HG02870 (cell line): ENCODE measurements at regions not wholly inside any gene's neighbourhood (a gene's known extent, or its start where the extent isn't known, plus 50 kb on each side); places are given as distances from the start of the nearest gene placed in this dataset.

ENCODE experiments used
- ATAC-seq: cut with Tn5 transposase; IDR thresholded peaks from one replicate; pipeline ENCODE4 v1.9.1; 2021; ENCODE audit warnings: mild to moderate bottlenecking, moderate library complexity; ENCODE audit not compliant: unreplicated experiment

GRCh38 chr12:76259660-76260389 lies 88.4 kb downstream of the BBS10 start:
- ATAC-seq, result no peak

- ATAC-seq, result no peak
Measured at GRCh38 chr12:76259106-76259505, 89.1 kb downstream of the BBS10 start.

- ATAC-seq, result no peak
Measured at GRCh38 chr12:76256904-76257303, 91.3 kb downstream of the BBS10 start.

- no peak for ATAC-seq
Measured at GRCh38 chr12:76256321-76256720, 91.9 kb downstream of the BBS10 start.

GRCh38 chr12:76255692-76256091 lies 92.5 kb downstream of the BBS10 start:
- ATAC-seq, result no peak

- ATAC-seq, result no peak
Measured at GRCh38 chr12:76255281-76255680, 92.9 kb downstream of the BBS10 start.

- ATAC-seq, result no peak
Measured at GRCh38 chr12:76252031-76252430, 96.2 kb downstream of the BBS10 start.

- no peak for ATAC-seq
Measured at GRCh38 chr12:76250256-76250655, 98.0 kb downstream of the BBS10 start.

GRCh38 chr12:76249501-76249900 lies 98.7 kb downstream of the BBS10 start:
- no peak for ATAC-seq

GRCh38 chr12:76247992-76248391 lies 100.2 kb downstream of the BBS10 start:
- no peak for ATAC-seq

GRCh38 chr12:76247026-76247646 lies 101.1 kb downstream of the BBS10 start:
- no peak for ATAC-seq

GRCh38 chr12:76246611-76247010 lies 101.6 kb downstream of the BBS10 start:
- no peak for ATAC-seq

GRCh38 chr12:76244300-76244699 lies 103.9 kb downstream of the BBS10 start:
- no peak for ATAC-seq

GRCh38 chr12:76242813-76243550 lies 105.2 kb downstream of the BBS10 start:
- ATAC-seq, result no peak

GRCh38 chr12:76241371-76241770 lies 106.8 kb downstream of the BBS10 start:
- no peak for ATAC-seq

GRCh38 chr12:76240281-76240680 lies 107.9 kb downstream of the BBS10 start:
- ATAC-seq, result no peak

GRCh38 chr12:76238688-76239087 lies 109.5 kb downstream of the BBS10 start:
- no peak for ATAC-seq

- ATAC-seq, result no peak
Measured at GRCh38 chr12:76237086-76237701, 111.0 kb downstream of the BBS10 start.

- no peak for ATAC-seq
Measured at GRCh38 chr12:76236640-76237039, 111.6 kb downstream of the BBS10 start.

GRCh38 chr12:76234741-76235140 lies 113.5 kb downstream of the BBS10 start:
- ATAC-seq, result no peak

GRCh38 chr12:76232013-76232412 lies 116.2 kb downstream of the BBS10 start:
- no peak for ATAC-seq

- no peak for ATAC-seq
Measured at GRCh38 chr12:76226956-76227355, 121.3 kb downstream of the BBS10 start.
